B cell (primary cell): ENCODE measurements at regions not wholly inside any gene's neighbourhood (a gene's known extent, or its start where the extent isn't known, plus 50 kb on each side); places are given as distances from the start of the nearest gene placed in this dataset.

Experiments
- EZH2 ChIP-seq: IDR thresholded peaks from 2 replicates; pipeline ENCODE4 v1.6.1; 2012; ENCODE audit warnings: borderline replicate concordance, low read depth, mild to moderate bottlenecking, moderate library complexity, low read length; ENCODE audit not compliant: insufficient read depth, poor library complexity, severe bottlenecking
- TF ChIP-seq, protein P1 (sequence below): fragments of 200-600 bp; IDR thresholded peaks from one replicate; pipeline ENCODE4 v1.8.0; 2022; ENCODE audit warnings: antibody characterized with exemption, mild to moderate bottlenecking

DNA sequence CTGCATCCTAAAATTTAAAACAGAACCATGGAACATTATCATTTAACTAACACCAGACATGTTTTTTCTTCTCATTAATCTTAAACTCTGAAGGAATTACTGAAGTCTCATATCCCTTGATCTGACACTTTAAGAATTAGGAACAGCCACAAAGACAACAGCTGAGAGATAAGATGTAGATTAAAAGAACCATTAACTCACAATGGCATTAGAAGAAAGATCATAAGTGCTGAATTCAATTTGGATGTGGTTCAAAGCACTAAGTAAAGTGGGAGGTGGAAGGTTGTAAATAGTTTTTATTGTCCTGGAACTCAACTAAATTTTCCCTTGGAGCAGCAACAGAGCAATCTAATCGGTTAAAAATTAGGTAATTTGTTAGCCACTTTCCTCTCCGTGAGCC lies 199.0 kb upstream of the ATP2B1 start:
- TF ChIP-seq, protein P1, sequence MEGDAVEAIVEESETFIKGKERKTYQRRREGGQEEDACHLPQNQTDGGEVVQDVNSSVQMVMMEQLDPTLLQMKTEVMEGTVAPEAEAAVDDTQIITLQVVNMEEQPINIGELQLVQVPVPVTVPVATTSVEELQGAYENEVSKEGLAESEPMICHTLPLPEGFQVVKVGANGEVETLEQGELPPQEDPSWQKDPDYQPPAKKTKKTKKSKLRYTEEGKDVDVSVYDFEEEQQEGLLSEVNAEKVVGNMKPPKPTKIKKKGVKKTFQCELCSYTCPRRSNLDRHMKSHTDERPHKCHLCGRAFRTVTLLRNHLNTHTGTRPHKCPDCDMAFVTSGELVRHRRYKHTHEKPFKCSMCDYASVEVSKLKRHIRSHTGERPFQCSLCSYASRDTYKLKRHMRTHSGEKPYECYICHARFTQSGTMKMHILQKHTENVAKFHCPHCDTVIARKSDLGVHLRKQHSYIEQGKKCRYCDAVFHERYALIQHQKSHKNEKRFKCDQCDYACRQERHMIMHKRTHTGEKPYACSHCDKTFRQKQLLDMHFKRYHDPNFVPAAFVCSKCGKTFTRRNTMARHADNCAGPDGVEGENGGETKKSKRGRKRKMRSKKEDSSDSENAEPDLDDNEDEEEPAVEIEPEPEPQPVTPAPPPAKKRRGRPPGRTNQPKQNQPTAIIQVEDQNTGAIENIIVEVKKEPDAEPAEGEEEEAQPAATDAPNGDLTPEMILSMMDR, result no peak
- TF ChIP-seq EZH2, result no peak
